HG03139 (cell line): ENCODE measurements at regions not wholly inside any gene's neighbourhood (a gene's known extent, or its start where the extent isn't known, plus 50 kb on each side); places are given as distances from the start of the nearest gene placed in this dataset.
A peak's percentile ranks its signal among the peaks of the same experiment; 100 is the strongest.

Experiments used
- ATAC-seq: cut with Tn5 transposase; IDR thresholded peaks from one replicate; pipeline ENCODE4 v1.9.1; 2021; ENCODE audit not compliant: unreplicated experiment

GRCh38 chr5:56692359-56693219 lies 122.8 kb upstream of the MAP3K1 start:
- ATAC-seq, result no peak

DNA sequence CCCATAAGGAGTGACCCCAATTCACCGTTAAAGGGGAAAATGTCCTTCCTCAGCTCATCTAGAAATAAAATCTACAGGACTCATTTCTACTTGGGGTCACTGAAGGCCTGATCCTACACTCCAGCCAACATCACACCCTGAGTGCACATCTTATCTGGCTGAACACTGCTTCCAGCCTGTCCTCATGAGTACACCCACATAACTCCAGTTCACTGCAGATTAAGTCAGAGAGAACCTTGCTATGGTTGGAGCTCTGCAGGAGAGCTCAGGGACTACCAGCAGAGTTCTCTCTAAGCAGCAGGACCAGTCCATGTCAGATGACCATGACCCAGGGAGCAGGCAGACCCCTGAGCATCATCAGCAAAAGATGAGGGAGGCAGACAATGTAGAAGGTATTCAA lies 126.9 kb upstream of the MAP3K1 start:
- ATAC-seq, result no peak

GRCh38 chr5:56686337-56687195 lies 128.8 kb upstream of the MAP3K1 start:
- ATAC-seq, result no peak

DNA sequence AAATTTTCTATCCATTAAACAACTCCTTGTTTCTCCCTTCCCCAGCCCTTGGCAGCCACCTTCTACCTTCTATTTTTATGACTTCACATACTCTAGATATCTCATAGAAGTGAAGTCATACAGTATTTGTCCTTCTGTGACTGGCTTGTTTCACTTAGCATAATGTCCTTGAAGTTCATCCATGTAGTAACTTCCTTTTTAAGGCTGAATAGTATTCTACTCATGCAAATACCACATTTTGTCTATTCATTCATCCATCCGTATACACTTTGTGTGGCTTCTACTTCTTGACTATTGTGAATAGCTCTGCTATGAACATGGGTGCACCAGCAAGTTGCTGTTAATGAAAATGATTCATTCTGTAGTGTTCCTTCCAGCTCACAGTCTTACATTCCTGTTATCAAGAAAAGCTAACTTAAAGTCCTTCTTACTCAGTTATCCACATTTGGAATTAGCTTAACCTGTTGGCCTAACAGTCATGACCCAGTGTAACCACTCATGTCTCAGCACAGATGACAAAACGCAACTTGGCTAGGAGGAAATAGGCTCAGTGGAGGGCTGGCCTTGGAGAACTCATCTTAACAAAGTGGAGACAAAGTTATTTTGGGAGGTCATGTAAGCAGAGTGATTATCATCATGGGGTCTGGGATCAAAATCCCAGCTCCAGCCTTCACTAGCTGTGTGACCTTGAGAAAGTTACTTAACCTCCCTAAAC lies 129.7 kb upstream of the MAP3K1 start:
- no peak for ATAC-seq

DNA sequence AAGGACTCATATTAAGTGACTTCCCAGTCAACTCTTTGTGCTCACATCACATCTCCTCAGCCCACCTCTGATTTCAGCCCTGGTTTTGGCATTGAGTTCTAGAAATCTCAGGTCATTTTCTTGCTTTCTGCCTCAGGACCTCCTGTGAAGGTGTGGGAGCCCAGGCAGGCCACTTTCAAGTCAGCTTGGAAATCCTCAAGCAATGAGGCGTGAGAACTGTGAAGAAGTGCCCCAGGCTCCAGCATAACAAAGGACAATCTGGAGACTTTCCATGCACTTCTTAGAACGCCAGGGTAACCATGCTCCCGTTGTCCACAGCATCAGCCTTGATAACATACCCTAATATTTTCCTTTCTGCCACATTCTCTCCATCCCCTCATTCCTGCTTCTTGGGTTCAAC lies 131.2 kb upstream of the MAP3K1 start:
- no peak for ATAC-seq

- no peak for ATAC-seq
Measured at GRCh38 chr5:56683733-56684132, 131.6 kb upstream of the MAP3K1 start.

DNA sequence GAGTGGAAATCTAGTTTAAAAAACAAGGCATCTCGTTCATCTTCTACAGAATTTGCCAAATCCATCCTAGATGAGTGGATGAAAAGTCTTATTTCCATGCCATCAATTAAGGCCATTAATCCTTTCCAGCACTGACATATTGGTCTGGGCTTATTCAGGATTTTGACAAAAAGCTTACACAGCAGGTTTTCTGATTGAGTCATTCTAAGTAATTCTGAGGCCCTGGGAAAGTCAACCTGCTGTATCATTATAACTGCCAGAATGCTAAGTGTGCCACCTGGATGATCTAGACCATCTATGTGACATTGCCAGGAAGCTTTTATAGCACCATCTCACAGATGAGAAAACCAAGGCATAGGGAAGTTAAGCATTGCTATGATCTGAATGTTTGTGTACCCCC lies 132.1 kb upstream of the MAP3K1 start:
- ATAC-seq, result no peak

DNA sequence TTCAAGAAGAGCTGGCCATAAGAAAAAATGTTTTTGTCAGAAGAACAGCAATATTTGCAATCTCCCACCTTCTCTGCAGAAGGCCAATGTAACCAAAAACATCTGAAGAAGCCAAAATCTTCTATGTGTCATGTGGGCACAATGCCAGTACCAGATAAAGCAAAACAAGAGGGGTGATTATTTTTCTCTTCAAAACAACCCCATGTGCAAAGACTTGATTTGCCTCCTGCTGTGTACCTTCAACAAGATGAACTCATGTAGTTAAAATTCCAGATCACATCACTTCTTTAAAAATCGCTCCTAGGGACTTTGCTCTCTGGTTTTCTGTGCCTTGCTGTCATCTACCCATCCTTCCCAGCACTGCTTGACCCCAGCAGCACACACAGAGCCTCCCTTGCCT lies 134.0 kb upstream of the MAP3K1 start:
- ATAC-seq, result no peak

DNA sequence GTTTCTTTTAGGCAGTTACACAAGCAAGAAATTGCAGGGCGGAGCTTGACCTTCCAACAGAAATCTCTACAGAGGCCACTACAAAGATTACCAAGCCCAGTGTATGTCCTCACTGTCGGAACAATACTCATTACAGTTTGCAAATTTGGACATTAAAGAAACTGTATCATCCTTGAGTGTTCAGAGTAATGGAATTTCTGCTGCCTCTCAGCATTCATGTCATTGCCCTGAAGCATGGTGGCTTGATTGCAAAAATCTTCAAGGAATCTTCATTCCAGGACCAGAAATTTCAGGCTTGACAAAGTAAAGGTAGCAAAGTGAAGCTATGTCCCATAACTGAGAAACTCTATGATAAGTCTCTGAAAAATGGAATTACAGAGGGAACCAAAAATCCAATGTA lies 134.6 kb upstream of the MAP3K1 start:
- ATAC-seq, result no peak

- no peak for ATAC-seq
Measured at GRCh38 chr5:56677690-56678305, 137.6 kb upstream of the MAP3K1 start.

DNA sequence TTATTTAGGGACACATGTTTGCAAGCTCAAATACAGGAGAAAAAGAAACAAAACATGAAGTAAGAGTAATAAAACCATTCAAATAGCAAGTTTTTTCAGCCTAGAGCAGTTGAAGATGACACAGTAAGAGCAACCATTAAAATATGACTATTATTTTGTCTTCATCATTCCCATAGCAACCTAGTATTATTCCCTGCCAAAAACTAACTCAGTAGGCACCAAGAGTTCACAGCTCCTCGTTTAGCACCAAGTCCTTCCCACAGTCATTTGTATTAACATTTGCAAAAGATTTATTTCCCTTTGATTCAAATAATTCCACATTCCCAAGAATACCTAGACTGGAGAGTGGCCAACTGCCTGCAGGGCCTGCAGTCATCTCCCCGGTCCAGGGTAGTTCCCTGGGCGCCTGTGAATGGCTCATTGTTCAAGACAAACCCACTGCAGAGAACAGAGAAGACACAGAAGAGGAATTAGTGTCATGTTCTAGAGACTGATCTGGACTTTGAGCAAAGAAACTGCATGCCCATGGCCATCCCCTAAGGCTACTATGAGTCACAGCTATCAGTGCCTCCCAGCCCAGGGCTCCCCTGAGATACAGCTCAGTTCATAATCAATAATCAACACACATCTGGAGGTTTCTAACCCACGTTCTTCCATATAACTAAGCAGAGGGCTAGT lies 139.1 kb upstream of the MAP3K1 start:
- no peak for ATAC-seq

GRCh38 chr5:56674441-56674840 lies 140.9 kb upstream of the MAP3K1 start:
- ATAC-seq, result no peak

- ATAC-seq, result no peak
Measured at GRCh38 chr5:56673171-56673570, 142.2 kb upstream of the MAP3K1 start.

DNA sequence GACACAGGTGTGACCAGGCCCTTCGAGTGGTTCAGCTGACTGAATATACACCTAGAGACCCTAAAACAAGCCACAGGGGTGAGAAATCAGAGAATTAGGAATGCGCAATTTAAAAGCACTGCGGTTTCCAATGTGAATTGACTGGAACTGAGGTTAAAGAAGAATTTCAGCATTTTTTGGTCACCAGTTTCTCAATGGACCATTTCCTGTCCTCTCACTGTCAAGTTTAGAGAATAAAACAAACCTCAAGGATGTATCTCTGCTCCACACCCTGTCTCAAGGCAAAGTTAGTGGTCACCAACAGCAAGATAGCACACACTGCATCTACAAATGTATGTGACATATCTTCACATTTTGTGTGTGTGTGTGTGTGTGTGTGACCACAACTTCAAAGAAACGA lies 143.8 kb upstream of the MAP3K1 start:
- ATAC-seq, result no peak

DNA sequence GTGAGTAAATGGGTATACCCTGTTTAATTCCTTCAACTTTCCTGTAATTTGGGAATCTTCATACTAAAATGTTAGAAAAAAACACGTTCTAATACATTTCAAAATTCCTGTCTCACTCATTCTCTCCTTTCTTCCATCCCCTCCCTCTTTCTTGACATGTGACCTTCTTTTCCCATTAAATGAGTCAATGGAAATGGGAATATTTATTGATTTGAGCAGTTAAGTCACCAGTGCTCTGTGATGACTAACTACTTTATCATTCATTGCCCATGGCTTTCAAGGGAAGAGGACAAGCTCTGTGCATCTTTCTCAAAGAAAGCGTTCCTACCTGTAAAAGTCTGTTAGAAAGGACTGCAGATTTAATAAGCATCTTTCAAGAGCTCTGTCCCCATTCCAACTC lies 144.4 kb upstream of the MAP3K1 start:
- ATAC-seq, result no peak

GRCh38 chr5:56669534-56670483 lies 145.5 kb upstream of the MAP3K1 start:
- peak; percentile 98 for ATAC-seq

GRCh38 chr5:56668996-56669395 lies 146.4 kb upstream of the MAP3K1 start:
- no peak for ATAC-seq

- no peak for ATAC-seq
Measured at GRCh38 chr5:56667692-56668091, 147.7 kb upstream of the MAP3K1 start.

DNA sequence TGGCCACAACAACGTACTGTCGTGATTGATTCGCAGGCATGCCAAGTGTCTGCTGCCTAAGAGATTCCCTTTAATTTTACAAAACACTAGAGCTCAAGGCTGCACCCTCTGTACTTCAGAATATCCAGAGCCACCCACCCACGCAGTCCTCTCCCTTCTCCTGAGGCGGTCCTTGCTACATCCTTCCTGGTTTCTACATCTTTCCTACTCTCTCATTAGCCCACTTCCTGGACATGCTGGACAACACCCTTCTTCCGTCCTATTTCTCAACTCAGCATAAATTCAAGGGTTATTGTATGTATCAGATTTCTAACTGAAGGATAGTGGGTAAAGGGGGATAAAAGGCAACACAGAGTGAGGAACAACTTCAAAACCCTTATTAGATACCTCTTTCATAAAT lies 148.4 kb upstream of the MAP3K1 start:
- ATAC-seq, result no peak
